NCI-H1436 (cell line): ENCODE measurements at regions not wholly inside any gene's neighbourhood (a gene's known extent, or its start where the extent isn't known, plus 50 kb on each side); places are given as distances from the start of the nearest gene placed in this dataset.
"Not testable (repeated sequence)": the region's sequence is repeated elsewhere in the genome, so short reads cannot be mapped to it uniquely, and the experiment has no call there.

Experiments
- DNase-seq: peaks from one replicate; lab custom pipeline; 2025; lab: John Stamatoyannopoulos, UW

DNA sequence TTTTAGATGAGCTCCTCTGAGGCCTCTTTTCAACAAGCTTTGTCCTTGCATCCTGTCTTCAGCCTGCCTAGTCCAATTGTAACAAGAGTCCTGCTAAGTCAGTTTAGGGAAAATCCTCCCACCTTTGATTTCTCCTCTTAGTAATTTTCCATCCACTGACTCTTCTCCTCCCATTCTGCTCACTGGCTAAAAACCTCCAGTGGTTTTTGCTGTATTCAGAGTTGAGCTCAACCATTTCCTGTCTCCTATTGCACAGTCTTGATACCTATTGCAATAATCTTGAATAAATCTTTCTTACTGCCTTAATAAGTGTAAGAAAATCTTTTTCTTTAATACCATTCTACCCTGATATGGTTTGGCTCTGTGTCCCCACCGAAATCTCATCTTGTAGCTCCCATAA is 117.8 kb upstream of the ENPP6 start:
- no peak for DNase-seq

DNA sequence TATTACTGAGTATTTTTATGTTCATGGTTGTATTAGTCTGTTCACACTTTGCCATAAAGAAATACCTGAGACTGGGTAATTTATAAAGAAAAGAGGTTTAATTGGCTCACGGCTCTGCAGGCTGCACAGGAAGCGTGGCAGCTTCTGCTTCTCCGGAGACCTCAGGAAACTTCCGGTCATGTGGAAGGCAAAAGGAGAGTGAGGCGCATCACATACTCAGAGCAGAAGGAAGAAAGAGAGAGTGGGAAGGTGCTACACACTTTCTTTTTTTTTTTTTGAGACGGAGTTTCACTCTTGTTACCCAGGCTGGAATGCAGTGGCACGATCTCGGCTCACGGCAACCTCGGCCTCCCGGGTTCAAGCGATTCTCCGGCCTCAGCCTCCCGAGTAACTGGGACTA is 115.8 kb upstream of the ENPP6 start:
- not testable (repeated sequence) for DNase-seq

DNA sequence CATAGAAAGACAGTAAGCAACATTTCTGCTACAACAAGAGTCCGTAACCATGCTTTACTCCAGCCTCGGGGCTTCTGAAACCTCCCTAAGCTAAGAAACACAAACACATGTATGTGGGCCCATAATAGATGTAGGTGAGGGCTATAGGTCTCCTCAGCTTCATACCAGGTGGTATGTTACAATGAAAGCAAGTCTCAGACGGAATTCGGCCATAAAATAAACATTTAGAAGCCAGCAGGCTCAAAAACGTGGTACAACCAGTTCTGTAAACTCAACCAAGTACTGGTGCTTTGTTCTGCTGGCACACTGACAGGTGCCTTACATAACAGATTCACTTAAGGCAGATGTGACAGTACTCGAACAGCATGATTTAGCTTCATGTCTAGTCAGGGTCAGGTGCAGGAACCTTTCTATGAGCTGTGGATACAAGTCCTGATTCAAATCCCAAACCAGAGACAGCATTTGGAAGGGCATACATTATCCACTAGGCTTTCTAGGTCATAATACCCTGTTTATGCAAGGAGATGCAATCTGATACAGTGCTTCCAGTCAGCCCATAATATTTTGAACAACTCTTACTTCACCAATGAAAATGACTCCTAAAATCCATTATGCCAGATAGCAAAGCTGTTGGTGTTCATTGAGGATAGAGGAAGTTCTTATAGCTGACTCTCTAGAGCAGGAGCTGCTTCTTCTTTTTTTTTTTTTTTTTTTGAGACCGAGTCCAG is 113.8 kb upstream of the ENPP6 start:
- no peak for DNase-seq

DNA sequence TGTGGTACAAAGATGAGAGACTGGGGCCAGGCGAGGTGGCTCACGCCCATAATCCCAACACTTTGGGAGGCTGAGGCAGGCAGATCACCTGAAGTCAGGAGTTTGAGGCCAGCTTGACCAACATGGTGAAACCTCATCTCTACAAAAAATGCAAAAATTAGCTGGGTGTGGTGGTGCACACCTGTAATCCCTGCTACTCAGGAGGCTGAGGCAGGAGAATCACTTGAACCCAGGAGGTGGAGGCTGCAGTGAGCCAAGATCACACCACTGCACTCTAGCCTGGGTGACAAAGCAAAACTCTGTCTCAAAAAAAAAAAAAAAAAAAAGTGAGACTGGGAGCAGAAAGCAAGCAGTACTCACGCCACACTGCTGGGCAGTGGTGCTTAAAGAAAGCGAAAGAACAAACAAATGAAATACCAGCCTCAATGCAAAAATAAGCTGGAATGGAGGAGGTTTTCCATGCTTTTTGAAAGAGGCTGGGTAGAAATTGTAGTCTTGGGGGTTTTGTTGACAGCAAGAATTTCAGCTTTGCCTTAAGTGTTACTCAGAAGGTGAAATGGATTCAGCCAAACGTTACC is 112.9 kb upstream of the ENPP6 start:
- DNase-seq = not testable (repeated sequence)

DNA sequence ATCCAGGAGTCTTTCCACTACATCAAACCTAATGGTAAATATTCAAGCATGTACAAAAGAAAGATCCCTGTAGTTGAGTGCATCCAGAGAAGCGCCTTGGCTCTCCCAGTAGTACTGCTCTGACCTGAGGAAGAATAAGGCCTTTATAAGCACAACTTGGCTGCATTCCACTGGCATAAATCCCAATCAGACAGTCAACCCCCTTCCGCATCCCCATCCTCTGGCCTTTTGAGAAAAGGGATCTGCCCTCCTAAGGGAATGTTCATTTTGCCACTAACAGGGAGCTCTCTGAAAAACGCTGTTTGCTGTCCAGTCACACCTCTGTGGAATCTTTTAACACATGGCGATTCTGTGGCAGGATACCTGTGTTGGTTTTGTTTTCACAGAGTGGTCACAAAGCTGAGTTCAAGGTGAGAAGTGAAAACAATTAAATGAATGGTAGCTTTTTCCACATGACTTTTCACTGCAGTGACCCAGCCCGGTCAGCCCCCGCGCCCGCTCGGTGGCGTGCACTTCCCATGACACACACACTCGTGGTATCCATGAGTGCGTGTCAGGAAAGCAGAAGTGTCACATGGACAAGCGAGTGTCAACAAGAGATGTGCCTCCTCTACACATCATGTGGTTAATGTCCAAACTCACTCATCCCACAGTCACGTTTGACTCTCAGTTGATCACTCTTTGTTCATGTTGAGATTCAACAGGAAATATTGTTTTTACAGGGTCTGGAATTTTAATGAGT is 112.2 kb upstream of the ENPP6 start:
- DNase-seq = no peak

DNA sequence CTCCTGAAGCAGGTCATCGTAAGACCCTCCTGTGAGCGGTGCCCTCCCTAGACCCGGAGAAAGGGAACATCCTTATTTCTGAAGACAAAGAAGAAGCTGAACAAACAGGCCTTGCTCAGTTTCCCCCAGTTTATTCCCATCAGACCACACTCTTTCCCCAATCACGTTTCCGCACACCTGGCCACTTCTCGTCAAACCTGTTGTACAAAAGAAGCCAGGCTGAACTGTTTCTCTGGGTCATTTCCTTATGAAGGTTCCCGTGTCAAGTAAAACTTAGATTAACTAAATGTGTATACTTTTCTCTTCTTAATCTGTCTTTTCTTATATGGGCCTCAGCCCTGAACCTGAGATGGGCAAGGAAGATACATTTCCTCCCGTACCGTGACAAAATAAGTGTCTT is 111.6 kb upstream of the ENPP6 start:
- no peak for DNase-seq

DNA sequence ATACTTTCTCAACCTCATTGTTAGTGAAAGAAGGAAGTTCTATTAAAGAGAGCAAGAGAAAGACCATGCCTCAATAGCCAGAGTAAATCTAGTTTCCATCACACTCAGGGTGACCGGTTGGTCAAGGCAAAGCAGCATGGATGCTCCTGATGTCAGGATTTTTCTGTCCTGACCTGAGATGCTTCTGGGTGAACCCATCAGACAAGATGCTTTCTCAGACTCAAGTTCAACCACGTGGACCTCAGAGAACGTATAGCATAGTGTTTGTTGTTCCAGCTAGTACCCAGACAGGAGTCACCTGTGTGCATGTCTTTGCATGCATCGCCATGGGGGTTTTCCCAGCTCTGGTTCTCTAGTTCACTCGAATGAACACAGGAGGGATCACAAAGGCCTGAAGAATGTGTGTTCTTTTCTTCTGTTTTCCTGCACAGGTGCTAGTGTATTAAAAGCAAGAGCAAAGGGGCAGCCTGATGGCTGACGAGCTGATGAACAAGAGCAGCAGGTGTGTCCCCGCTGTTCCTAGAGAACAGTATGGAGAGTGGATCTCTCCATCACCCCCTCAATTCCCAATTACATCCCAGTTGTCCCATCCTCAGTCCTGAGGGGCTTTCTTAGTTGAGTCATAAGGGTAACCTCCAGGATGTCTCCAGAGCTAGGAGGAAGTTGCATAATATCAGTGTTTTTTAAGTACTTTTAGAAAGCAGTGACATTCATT is 110.5 kb upstream of the ENPP6 start:
- DNase-seq = no peak

DNA sequence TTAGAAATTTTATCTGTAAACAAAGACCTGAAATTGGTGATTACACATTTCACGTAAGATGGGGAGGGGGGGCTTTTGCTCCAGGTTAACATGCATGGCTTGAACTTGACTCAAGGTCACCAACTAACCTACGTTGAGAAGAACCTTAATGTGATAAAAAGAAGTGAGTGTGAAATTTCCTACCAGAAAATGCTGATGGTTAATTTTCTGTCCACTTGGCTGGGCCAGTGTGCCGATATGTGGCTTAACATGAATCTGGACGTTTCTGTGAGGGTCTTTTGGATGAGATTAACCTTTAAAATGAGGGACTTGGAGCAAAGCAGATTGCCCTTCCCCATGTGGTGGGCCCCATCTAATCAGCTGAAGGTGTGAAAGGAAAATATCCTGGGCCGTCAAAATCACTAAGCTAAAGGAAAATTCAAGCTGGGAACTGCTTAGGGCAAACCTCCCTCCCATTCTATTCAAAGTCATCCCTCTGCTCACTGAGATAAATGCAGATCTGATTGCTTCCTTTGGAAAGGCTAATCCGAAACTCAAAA is 107.3 kb upstream of the ENPP6 start:
- DNase-seq = no peak

DNA sequence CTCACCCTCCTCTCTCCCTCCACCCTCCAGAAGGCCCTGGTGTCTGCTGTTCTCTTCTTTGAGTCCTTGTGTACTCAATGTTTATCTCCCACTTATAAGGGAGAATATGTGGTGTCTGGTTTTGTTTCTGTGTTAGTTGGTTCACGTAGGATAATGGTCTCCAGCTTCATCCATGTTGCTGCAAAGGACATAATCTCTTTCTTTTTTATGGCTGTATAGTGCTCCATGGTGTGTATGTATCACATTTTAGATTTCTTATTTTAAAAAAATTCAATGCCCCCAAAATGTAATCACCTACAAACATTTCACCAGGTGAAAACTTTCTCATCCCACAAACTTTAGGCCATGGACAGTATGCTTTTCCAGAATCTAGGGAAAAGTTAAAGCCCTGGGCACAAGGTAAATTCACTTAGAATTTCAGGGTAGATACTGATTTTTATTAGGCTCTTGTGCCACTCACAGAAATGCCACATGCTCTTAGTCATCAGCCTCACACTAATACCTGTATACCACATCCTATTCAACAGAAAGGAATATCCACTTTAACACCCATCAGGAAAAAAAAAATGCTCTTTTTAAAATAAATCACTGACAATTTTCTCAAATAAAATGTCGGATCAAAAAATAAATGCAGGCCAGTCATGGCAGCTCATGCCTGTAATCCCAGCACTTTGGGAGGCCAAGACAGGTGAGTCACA is 104.8 kb upstream of the ENPP6 start:
- DNase-seq = no peak

DNA sequence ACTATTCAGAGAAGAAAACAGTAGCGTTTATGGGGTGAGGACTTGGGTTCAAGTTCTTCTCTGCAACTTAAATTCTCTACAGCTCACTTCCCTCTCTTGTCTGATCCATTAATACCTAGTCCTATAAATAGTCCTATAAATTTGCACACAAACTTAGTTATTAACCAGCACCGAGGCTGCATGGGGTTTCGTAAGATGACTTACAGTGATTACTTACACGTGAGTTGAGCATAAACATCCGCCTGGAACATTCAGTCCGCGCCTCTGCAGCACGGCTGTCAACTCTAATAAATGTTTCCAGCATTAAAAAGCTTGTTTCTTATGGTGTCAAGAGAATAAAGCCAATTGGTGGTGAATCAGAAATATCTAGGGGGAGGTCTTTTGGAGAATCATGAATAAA is 103.0 kb upstream of the ENPP6 start:
- DNase-seq = no peak

DNA sequence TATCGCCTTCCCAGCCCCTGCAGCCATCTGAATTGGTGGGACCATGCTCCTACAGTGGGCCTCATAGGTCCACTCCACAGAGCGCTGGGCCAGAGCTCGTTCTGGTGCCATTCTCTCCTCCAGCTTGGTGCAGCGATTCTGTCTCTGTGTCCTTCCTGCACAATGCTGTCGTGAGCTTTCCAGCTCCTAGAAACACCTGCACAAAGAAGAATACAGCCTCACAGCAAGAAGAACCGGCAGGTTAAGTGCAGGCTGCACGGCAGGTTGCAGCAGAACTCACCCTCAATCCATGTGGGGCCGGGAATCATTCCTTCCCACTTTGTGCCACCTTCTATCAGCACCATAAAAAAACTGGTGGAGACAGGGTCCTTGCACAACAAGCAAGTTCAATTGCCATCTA is 101.2 kb upstream of the ENPP6 start:
- no peak for DNase-seq

DNA sequence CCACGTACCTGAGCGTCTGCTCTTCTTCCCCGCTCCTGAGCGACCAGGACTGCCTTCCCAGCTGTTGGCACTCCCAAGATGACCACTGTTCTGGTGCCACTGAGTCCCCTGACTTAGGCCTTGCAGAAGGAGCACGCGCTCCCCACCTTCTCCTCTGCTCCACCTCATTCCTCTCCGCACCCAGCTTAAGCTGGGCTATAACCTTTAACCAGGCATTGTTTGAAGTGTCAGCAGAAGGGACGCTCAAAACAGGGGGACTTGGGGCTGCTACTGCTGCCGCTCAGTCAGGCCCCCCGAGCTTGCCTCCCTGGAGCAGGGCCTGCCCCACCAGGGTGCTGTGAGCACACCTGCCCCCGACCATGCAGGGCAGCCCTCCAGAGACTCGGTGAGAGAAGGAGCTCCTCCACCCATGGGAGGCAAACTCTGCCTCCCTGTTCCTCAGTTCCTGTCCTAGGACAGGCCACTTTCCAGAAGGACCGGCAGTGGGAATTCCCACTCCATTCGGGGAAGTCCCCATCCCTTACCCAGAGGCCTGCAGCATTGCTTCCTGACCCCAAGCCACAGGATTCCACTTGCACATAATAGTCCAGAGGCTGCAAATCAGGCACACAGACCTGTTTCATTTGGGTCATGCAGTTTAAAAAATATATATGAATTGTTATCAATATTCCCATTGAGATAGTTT is 99.7 kb upstream of the ENPP6 start:
- no peak for DNase-seq

DNA sequence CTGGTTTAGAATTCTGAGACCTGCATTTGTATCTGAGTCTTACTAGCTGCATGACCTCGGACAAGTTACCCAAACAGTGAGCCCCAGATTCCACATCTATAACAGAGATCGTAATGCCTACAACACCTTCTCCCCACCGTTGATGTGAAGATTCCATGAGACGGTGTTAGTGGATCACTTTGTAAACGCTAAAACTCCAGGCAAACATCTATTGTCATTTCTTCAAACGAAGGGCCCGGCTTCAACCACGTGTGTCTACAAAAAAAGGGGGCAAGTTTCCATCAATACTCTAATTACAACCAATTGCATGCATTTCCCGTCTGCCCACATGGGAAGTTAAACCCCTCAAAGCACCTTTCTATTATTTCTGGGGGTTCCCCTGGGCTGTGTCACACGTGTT is 99.1 kb upstream of the ENPP6 start:
- no peak for DNase-seq

DNA sequence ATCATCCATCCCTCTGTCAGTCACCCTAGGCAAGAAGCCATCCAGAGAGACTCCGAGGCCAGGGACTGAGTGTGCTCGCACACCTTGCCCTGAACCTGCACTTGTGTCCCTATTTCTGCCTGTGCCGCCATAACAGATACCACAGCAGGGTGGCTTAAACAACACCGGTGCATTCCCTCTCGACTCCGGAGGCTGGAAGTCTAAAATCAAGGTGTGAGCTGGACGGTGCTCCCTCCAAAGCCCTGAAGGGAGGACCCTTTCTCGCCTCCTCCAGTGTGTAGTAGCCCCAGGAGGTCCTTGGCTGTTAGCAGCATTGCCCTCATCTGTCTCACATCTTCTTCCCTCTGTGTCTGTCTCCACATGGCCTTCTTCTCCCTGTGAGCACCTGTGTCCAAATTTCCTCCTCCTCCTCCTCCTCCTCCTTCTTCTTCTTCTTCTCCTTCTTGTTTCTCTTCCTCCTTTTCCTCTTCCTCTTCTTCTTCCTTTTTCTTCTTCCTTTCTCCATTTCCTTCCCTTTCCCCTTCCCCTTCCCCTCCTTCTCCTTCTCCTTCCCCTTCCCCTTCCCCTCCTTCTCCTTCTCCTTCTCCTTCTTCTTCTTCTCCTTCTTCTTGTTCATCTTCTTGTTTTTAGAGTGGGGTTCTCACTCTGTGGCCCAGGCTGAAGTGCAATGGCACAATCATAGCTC is 98.1 kb upstream of the ENPP6 start:
- no peak for DNase-seq

DNA sequence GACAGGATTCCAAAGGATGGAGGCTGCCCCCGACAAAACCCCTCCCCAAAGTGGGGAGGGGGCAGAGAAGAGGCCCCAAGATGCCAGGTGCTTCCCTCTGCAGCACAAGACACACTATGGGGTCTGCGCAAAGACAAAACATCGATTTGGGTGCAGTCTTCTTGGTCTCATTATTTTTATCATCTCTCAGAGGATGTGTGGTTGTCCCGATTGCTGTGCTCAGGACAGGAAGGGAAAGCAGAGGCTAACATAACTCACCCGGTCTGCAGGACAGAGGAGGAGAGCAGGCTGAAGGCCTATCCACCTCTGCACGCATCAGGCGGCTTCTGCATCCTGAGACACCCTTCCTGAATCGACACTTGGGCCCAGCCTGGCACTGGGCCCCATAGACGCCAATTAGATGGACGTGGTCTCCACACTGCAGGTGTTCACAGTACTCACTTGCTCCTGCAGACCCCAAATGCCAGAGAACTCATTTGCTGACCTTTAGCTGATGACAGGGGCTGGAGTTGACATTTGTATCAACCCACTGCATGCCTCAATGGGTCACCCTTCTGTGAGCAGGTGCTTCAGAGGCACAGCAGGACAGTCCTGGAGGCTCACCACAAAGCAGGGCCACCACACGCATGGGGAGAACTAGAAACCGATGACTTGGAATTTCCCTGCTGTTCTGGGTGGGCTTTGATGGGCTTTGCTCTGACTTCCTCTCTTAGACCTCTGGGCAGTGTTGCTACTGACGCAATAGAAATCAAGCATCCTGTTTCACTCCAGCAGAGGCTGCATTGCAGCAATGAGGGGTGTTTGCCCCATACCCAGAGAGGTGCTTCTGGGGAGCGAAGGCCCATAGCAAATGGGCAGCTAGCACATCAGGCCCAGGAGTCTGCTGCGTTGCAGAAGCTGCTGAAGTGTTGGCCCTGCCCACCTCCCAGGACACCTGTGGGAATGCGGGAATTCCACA is 96.3 kb upstream of the ENPP6 start:
- no peak for DNase-seq

DNA sequence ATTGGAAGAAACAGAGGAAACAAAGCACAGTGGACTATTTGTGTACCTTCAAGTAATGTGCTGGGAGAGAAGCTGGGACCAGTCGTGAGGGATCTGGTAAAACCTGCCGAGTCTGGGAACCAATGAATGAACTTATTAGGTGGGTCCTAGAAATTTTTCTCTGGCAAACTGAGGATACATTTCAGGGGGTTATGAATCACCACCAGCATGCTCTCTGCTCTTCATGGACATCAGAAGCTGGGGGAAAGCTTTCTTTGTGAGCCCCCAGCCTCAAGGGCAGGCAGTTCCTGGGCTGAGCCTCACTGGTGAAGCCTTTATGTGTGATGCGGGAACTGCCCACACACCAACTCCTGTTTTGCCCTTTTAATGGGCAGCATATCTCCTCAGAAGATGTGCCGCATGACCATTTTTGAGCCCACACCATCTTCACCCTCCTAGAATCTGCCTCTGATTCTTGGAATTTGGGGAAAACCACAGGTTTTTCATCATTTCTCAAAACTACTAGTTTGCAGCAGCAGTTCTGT is 95.4 kb upstream of the ENPP6 start:
- no peak for DNase-seq

DNA sequence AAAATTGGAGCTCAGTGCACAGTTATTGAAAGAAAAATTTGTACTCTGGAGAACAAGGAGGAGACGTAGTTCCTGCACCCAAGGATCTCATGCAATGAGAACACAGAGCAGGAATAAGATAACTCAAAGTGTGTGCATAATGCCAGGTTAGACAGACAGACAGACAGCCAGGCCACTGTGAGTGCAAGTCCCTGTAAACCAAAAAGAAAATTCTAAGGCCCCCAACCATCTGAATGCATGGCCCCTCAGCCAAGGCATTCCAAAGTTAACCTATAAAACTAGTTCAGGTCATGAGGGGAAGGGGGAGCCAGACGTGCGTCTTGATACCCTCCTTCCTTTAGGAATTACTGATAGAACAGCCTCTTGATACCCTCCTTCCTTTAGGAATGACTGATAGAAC is 94.5 kb upstream of the ENPP6 start:
- DNase-seq = no peak

DNA sequence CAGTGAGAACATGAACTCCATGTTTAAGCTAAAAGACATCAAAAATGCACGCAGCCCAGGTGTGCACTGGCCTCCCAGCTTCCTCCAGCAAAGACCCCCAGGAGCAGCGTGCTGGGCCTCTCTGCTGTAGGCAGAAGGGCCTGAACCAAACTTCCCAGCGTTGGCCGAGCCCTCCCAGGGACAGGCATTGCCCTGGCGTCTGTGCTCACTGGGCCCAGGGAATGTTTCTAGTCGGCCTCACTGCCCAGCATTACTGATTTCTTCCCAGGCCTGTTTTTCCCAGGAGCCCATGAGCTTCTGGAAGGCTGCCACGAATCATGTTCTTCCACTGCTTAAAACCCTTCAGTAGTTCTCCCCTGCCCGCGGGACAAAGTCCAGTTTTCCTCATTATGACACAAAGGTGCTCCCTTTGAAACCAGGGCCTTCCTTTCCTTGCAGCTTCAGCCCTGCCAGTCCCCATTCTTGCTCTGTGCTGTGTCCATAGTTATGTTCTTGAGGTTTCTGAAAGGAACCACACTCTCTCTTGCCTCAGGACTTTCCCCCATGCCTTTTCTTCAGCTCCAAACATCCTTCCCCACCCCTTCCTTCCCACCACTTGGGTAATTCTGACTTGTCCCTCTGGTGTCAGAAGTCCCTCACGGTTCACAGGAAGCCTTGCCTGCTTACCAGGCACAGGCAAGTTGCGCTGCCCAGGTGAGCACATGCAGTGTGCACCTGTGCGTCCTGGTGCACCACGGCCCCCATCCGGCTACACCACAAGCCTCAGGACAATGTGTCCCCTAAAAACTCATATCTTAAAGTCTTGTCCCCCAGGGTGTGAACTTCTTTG is 93.4 kb upstream of the ENPP6 start:
- DNase-seq = no peak
